ENCODE measurements at regions not wholly inside any gene's neighbourhood (a gene's known extent, or its start where the extent isn't known, plus 50 kb on each side); places are given as distances from the start of the nearest gene placed in this dataset.

- TF ChIP-seq BCL3 (CRISPR knock-in tag; IDR thresholded peaks at IDR 0.05) (no peak), ZNF180 (CRISPR knock-in tag; IDR thresholded peaks at IDR 0.05; ENCODE audit: borderline replicate concordance, low read depth) (no peak), ZNF512 (CRISPR knock-in tag; IDR thresholded peaks at IDR 0.05) (no peak), ZNF10 (CRISPR knock-in tag; IDR thresholded peaks at IDR 0.05; ENCODE audit: borderline replicate concordance, low read depth) (no peak), ZNF253 (CRISPR knock-in tag; IDR thresholded peaks at IDR 0.05; ENCODE audit: borderline replicate concordance) (no peak), ZNF329 (CRISPR knock-in tag; IDR thresholded peaks at IDR 0.05; ENCODE audit: low read depth) (no peak)
Measured at GRCh38 chr7:156062286-156062685, 250.0 kb upstream of the SHH start (continued).

GRCh38 chr7:156061689-156062255, 249.5 kb upstream of the SHH start:
- Histone ChIP-seq H3K36me3 (replicated peaks in 1 of 2; ENCODE audit: control insufficient read depth in 1 of 2, insufficient read depth in 2 of 2, low read length in 2 of 2) (no peaks in the 10 kb centered on the region), H3K79me2 (ENCODE audit: insufficient read depth, low read length) (no peaks in the 10 kb centered on the region), H3K4me2 (ENCODE audit: low read depth, low read length) (no peak overlapping the region), H3K4me1 (ENCODE audit: insufficient read depth, low read length) (no peaks in the 10 kb centered on the region), H3K27me3 (ENCODE audit: control insufficient read depth in 1 of 2, insufficient read depth in 2 of 2, low read length in 2 of 2) (peaks cover 2 to 51% of the 10 kb centered on the region in 2 experiments; a peak in 4 of 5 replicates), H2AFZ (ENCODE audit: low read length) (no peak overlapping the region), H3K4me3 (replicated peaks in 1 of 3; ENCODE audit: insufficient read depth in 1 of 3, low read depth in 2 of 3, low read length in 3 of 3) (no peak overlapping the region), H3K9ac (ENCODE audit: insufficient read depth, low read depth, low read length) (no peak overlapping the region), H4K20me1 (ENCODE audit: insufficient read depth, low read length) (no peaks in the 10 kb centered on the region), H3K9me3 (ENCODE audit: low read length) (no peaks in the 10 kb centered on the region), H3K27ac (ENCODE audit: extremely low read length, insufficient read depth, low read length) (no peak overlapping the region)
- CTCF ChIA-PET (ENCODE audit: low intra/inter-chr PET ratio, low total read pairs): no interaction called here
- intact Hi-C loops (cut with micrococcal nuclease; ENCODE audit: unreplicated experiment): no loop called here
- DNase-seq (ENCODE audit: low spot score): no peak
- no peak for FAIRE-seq
- BruUV-seq (replicated peaks): no TSS peak
- in situ Hi-C loops (cut with HindIII; ENCODE audit: extremely low pct_ligation_motif_present, low pct_unique_long_range_greater_than_20kb): no loop called here
- POLR2A ChIA-PET: interaction anchor here (0.6 kb wide), 1 partner anchor 553 kb away, joined by 3 read pairs; no protein-coding TSS in a partner anchor
- 33% methylated on average over 11 of the region's 11 CpGs for WGBS (ENCODE audit: low lambda C conversion rate)
- ATAC-seq: no peak
- TF ChIP-seq TRIM22 (IDR thresholded peaks at IDR 0.05) (no peak), REPIN1 (CRISPR knock-in tag; IDR thresholded peaks at IDR 0.05; ENCODE audit: borderline replicate concordance, low read depth) (no peak), ZBTB43 (CRISPR knock-in tag; conservative IDR thresholded peaks at IDR 0.05) (no peak), ZNF772 (CRISPR knock-in tag; IDR thresholded peaks at IDR 0.05) (no peak)

Measured in HepG2 (cell line).